ENCODE measurements at regions not wholly inside any gene's neighbourhood (a gene's known extent, or its start where the extent isn't known, plus 50 kb on each side); places are given as distances from the start of the nearest gene placed in this dataset.

GRCh38 chr2:125684932-125685331 lies 971.0 kb upstream of the GYPC start (continued):
- TF ChIP-seq ETS1 (CRISPR knock-in tag; IDR thresholded peaks at IDR 0.05) = no peak

- WGBS (ENCODE audit: low lambda C conversion rate) = 3% methylated on average over 2 of the region's 2 CpGs
- no peak overlapping the region for H3K4me3 ChIP-seq (replicated peaks in 1 of 3; ENCODE audit: insufficient read depth in 1 of 3, low read depth in 2 of 3, low read length in 3 of 3)
- no peak overlapping the region for H2AFZ ChIP-seq (ENCODE audit: low read length)
- no peaks in the 10 kb centered on the region for H3K79me2 ChIP-seq (ENCODE audit: insufficient read depth, low read length)
- H3K27me3 ChIP-seq (ENCODE audit: control insufficient read depth in 1 of 2, insufficient read depth in 2 of 2, low read length in 2 of 2) = no peaks in the 10 kb centered on the region
- BruUV-seq (replicated peaks) = no TSS peak
- no peak for FAIRE-seq
- no peaks in the 10 kb centered on the region for H4K20me1 ChIP-seq (ENCODE audit: insufficient read depth, low read length)
- H3K27ac ChIP-seq (ENCODE audit: extremely low read length, insufficient read depth, low read length) = no peak overlapping the region
- H3K9me3 ChIP-seq (ENCODE audit: low read length) = no peaks in the 10 kb centered on the region; the same call in 1 of the 2 replicates
- TF ChIP-seq MEIS1 (CRISPR knock-in tag; IDR thresholded peaks at IDR 0.05; ENCODE audit: borderline replicate concordance) (no peak), CENPT (CRISPR knock-in tag; IDR thresholded peaks at IDR 0.05; ENCODE audit: low read depth) (no peak), ZNF12 (CRISPR knock-in tag; IDR thresholded peaks at IDR 0.05) (no peak), HOMEZ (CRISPR knock-in tag; IDR thresholded peaks at IDR 0.05; ENCODE audit: low read depth) (no peak), ZNF343 (CRISPR knock-in tag; IDR thresholded peaks at IDR 0.05) (no peak), TEF (CRISPR knock-in tag; IDR thresholded peaks at IDR 0.05) (no peak), ZNF558 (CRISPR knock-in tag; IDR thresholded peaks at IDR 0.05; ENCODE audit: borderline replicate concordance) (no peak), CBX2 (IDR thresholded peaks at IDR 0.05; ENCODE audit: low read depth, low read length) (no peak), CBX2 (CRISPR knock-in tag; IDR thresholded peaks at IDR 0.05; ENCODE audit: low read depth) (no peak), TBP (CRISPR knock-in tag; IDR thresholded peaks at IDR 0.05) (no peak), ZNF501 (CRISPR knock-in tag; IDR thresholded peaks at IDR 0.05) (no peak), ZNF800 (CRISPR knock-in tag; IDR thresholded peaks at IDR 0.05) (no peak), HDAC6 (IDR thresholded peaks at IDR 0.05; ENCODE audit: low read depth, low read length) (no peak), ZNF563 (CRISPR knock-in tag; IDR thresholded peaks at IDR 0.05) (no peak), GPBP1L1 (CRISPR knock-in tag; IDR thresholded peaks at IDR 0.05) (no peak), GATAD2A (CRISPR knock-in tag; IDR thresholded peaks at IDR 0.05) (no peak)
- ATAC-seq = no peak
- intact Hi-C loops (cut with micrococcal nuclease; ENCODE audit: unreplicated experiment) = no loop called here
- DNase-seq (ENCODE audit: low spot score) = no peak
- ChIA-PET CTCF (ENCODE audit: low intra/inter-chr PET ratio, low total read pairs) (no interaction called here), POLR2A (no interaction called here)
- H3K36me3 ChIP-seq (replicated peaks in 1 of 2; ENCODE audit: control insufficient read depth in 1 of 2, insufficient read depth in 2 of 2, low read length in 2 of 2) = no peaks in the 10 kb centered on the region
- no peaks in the 10 kb centered on the region for H3K4me1 ChIP-seq (ENCODE audit: insufficient read depth, low read length)
- H3K9ac ChIP-seq (ENCODE audit: insufficient read depth, low read depth, low read length) = no peak overlapping the region
- no peak overlapping the region for H3K4me2 ChIP-seq (ENCODE audit: low read depth, low read length)
- in situ Hi-C loops (cut with HindIII; ENCODE audit: extremely low pct_ligation_motif_present, low pct_unique_long_range_greater_than_20kb) = no loop called here
These were observed 959.4 kb upstream of the GYPC start for GRCh38 chr2:125696560-125696959.

Data from HepG2 (cell line).